Choroid plexus epithelial cell (primary cell): ENCODE measurements at regions not wholly inside any gene's neighbourhood (a gene's known extent, or its start where the extent isn't known, plus 50 kb on each side); places are given as distances from the start of the nearest gene placed in this dataset.

Source experiments
- DNase-seq: peaks from one replicate; pipeline ENCODE4 v3.0.0-alpha.2; 2010; ENCODE audit warnings: low read depth
- H3K4me3 ChIP-seq: 2 replicates; pipeline ENCODE4 v1.5.1; 2011; ENCODE audit warnings: low read depth, mild to moderate bottlenecking, control low read depth, low read length, moderate library complexity
- TF ChIP-seq, protein P1 (sequence below): conservative IDR thresholded peaks from 2 replicates; pipeline ENCODE4 v1.5.1; 2011; ENCODE audit warnings: low read depth, mild to moderate bottlenecking, control low read depth, inconsistent platforms, low read length, moderate library complexity

DNA sequence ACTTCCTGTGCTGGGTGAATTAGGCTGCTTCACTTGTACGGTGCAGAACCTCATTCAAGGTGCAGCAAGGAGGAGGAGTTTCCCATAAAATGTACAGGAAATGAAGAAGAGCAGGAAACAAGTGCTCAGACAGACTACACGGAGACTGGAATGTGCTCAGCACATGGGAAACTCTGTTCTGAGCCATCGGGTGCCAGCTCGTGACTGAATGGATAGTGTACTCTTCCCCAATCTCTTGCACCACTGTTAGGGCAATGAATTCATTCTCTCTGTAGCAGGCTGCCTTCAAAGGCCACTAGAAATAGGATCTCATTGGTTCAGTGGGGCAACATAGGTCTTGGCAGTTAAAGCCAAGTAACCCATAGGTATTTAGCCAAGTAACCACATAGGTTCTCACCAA lies 200.0 kb upstream of the LDB2 start:
- no peak for DNase-seq
- TF ChIP-seq, protein P1, sequence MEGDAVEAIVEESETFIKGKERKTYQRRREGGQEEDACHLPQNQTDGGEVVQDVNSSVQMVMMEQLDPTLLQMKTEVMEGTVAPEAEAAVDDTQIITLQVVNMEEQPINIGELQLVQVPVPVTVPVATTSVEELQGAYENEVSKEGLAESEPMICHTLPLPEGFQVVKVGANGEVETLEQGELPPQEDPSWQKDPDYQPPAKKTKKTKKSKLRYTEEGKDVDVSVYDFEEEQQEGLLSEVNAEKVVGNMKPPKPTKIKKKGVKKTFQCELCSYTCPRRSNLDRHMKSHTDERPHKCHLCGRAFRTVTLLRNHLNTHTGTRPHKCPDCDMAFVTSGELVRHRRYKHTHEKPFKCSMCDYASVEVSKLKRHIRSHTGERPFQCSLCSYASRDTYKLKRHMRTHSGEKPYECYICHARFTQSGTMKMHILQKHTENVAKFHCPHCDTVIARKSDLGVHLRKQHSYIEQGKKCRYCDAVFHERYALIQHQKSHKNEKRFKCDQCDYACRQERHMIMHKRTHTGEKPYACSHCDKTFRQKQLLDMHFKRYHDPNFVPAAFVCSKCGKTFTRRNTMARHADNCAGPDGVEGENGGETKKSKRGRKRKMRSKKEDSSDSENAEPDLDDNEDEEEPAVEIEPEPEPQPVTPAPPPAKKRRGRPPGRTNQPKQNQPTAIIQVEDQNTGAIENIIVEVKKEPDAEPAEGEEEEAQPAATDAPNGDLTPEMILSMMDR: no peak
- no peak overlapping the region for H3K4me3 ChIP-seq

DNA sequence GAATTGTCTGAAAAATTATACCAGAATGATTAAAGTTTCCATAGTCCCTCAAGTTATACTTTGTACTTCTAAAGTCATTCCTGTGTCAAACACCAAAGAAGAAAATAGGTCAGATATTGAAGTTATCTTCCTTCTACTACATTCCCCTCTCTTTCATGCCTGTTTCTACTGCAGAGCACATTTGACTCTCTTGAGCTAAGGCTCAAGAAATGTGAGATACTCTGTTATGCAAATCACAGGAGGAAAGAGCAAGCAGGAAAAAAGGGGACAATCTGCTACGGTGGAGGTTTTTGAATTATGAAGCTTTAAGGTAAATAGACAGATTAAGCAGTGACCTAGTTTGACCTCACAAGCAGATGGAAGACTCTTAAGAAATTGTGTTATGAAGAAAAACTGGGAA lies 198.9 kb upstream of the LDB2 start:
- TF ChIP-seq, protein P1: no peak
- no peak overlapping the region for H3K4me3 ChIP-seq
- DNase-seq: no peak

DNA sequence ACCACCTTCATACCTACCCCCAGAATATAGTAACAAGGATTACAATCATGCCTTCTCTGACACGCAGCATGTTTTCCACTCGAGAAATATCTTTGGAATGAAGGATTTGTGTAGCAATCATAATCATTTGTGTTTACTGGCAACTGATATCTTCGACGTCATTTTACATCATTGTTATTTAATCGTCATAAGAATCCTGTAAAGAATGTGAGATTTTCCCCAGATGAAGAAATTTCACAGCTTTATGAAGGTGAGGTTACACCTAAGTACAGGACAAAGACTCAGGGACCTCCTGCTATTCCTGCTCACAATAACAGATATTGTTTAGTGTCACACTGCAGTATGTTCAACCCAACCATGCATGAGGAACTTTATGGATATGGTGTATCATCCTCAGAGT lies 198.2 kb upstream of the LDB2 start:
- TF ChIP-seq, protein P1: no peak
- H3K4me3 ChIP-seq: no peak overlapping the region

DNA sequence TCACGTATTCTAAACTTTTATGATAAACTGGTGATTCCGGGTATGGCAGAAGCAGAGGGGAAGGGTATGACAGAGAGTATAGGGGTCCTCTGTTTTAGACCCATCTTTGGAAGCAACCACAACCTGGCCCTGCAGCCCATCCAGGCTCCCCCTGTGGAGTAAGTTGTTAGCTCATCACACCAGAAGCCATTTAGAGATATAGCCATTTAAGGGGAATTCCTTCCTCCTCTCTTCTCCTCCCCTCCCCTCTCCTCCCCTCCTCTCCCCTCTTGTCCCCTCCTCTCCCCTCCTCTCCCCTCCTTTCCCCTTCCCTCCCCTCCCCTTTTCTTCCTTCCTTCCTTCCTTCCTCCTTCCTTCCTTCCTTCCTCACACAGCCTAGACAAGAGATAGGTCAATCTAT lies 197.3 kb upstream of the LDB2 start:
- no peak overlapping the region for H3K4me3 ChIP-seq
- TF ChIP-seq, protein P1: no peak
- no peak for DNase-seq

More for the DNA sequence above, 198.2 kb upstream of the LDB2 start:
- peak; percentile 7 for DNase-seq

DNA sequence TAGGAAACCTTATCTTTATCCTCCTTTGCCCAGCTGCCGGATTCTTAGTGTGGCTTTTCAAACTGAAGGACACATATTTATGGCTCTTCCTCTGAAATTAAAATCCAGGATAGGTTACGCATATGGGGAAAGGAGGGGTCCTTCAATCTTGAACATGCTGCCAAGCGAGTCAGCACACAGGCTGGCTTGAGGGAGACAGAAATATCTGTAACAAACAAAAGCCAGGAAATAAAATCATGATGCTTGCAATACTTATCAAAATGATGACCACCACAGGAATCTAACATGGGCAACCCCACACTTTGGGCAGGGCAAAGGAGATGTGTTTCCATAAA lies 196.4 kb upstream of the LDB2 start:
- TF ChIP-seq, protein P1: no peak
- DNase-seq: no peak
- no peak overlapping the region for H3K4me3 ChIP-seq

DNA sequence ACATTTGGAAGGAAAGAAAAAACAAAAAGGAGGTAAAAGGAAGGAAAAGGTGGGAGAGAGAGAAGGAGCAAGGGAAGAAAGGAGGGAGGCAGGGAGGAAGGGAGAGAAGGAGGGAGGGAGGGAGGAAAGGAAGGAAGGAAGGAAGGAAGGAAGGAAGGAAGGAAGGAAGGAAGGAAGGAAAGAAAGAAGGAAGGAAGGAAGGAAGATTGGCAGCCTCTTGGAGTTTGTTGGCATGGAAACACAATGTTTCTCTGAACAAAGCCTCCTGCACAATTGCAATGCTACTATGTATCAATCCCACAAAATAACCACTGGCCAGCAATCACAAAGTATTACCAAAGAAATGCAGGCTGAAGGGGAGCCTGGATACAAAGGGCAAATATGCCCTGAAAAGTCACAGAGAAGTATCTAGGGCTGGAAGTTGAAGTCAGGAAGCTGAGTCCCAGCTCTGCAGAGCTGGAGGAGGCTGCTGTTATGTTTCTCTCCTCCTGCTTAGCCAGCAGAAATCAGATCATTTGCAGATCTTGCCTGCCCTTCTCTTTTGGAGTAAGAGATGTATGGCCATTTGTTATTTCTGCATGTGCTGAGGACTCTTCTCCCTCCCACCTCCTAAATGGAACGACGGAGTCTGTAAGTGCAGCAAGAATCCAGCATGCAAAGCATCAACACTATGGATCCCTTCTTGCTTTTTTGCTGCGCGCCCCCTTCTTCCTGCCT lies 195.9 kb upstream of the LDB2 start:
- TF ChIP-seq, protein P1: no peak
- peak; percentile 13 for DNase-seq

DNA sequence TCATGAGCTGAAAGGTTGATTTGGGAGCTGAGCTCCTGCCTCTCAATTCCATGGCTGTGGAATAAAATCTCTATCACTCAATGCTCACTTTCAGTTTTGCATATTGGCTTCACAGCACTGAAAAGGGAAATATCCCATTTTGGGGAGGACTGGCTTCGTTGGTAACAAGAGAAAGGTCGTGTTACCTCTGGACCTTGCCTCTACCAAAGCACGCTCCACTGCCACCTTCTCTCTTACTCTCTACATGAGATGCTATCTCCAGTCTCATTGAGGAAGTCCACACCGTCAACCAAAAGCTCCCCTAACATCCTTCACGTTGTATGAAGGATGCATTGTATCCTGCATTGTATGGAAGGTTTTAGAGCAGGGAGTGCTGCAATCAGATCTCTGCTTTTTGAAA lies 195.0 kb upstream of the LDB2 start:
- H3K4me3 ChIP-seq: no peak overlapping the region
- TF ChIP-seq, protein P1: no peak
- DNase-seq: no peak

More for the DNA sequence above, 195.9 kb upstream of the LDB2 start:
- H3K4me3 ChIP-seq: no peak overlapping the region
